ENCODE measurements at regions not wholly inside any gene's neighbourhood (a gene's known extent, or its start where the extent isn't known, plus 50 kb on each side); places are given as distances from the start of the nearest gene placed in this dataset.

DNA sequence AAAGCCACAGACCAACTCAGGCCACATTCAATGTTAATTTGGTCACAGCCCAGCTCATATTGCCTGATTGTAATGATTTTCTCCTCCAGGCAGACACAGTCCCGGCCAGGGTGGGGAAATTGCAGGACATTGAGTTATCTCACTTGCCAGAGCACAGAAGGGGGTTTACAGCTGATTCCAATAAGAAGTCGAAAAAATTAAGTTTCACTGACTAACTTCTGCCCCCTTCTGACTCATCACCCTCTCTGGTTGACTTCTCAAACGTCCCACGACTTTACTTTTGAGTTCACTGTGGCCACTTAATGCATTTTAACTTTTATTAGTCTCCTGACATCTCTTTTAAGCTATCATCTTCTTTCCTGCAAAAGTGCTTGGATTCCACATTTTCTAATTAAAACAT lies 321.4 kb upstream of the WWC1 start:
- TF ChIP-seq, protein P1, sequence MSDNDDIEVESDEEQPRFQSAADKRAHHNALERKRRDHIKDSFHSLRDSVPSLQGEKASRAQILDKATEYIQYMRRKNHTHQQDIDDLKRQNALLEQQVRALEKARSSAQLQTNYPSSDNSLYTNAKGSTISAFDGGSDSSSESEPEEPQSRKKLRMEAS (IDR thresholded peaks at IDR 0.05), result no peak
- TF ChIP-seq YY1 (IDR thresholded peaks at IDR 0.05) (no peak), JUND (IDR thresholded peaks at IDR 0.05) (no peak), RAD21 (IDR thresholded peaks at IDR 0.05) (no peak), TAF1 (conservative IDR thresholded peaks at IDR 0.05) (no peak)
- TF ChIP-seq, protein P2, sequence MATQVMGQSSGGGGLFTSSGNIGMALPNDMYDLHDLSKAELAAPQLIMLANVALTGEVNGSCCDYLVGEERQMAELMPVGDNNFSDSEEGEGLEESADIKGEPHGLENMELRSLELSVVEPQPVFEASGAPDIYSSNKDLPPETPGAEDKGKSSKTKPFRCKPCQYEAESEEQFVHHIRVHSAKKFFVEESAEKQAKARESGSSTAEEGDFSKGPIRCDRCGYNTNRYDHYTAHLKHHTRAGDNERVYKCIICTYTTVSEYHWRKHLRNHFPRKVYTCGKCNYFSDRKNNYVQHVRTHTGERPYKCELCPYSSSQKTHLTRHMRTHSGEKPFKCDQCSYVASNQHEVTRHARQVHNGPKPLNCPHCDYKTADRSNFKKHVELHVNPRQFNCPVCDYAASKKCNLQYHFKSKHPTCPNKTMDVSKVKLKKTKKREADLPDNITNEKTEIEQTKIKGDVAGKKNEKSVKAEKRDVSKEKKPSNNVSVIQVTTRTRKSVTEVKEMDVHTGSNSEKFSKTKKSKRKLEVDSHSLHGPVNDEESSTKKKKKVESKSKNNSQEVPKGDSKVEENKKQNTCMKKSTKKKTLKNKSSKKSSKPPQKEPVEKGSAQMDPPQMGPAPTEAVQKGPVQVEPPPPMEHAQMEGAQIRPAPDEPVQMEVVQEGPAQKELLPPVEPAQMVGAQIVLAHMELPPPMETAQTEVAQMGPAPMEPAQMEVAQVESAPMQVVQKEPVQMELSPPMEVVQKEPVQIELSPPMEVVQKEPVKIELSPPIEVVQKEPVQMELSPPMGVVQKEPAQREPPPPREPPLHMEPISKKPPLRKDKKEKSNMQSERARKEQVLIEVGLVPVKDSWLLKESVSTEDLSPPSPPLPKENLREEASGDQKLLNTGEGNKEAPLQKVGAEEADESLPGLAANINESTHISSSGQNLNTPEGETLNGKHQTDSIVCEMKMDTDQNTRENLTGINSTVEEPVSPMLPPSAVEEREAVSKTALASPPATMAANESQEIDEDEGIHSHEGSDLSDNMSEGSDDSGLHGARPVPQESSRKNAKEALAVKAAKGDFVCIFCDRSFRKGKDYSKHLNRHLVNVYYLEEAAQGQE (IDR thresholded peaks at IDR 0.05), result no peak
- TF ChIP-seq, protein P3, sequence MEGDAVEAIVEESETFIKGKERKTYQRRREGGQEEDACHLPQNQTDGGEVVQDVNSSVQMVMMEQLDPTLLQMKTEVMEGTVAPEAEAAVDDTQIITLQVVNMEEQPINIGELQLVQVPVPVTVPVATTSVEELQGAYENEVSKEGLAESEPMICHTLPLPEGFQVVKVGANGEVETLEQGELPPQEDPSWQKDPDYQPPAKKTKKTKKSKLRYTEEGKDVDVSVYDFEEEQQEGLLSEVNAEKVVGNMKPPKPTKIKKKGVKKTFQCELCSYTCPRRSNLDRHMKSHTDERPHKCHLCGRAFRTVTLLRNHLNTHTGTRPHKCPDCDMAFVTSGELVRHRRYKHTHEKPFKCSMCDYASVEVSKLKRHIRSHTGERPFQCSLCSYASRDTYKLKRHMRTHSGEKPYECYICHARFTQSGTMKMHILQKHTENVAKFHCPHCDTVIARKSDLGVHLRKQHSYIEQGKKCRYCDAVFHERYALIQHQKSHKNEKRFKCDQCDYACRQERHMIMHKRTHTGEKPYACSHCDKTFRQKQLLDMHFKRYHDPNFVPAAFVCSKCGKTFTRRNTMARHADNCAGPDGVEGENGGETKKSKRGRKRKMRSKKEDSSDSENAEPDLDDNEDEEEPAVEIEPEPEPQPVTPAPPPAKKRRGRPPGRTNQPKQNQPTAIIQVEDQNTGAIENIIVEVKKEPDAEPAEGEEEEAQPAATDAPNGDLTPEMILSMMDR (IDR thresholded peaks at IDR 0.05; ENCODE audit: low read depth, low read length, missing input control), result no peak

Data from liver (tissue), 3 donors.